HepG2 (cell line): ENCODE measurements at regions not wholly inside any gene's neighbourhood (a gene's known extent, or its start where the extent isn't known, plus 50 kb on each side); places are given as distances from the start of the nearest gene placed in this dataset.

Experiments used
- ATAC-seq: fragments of 200-7000 bp; cut with Tn5 transposase; 3 replicates; pipeline ENCODE4 v1.9.1; 2020; ENCODE audit warnings: mild to moderate bottlenecking, moderate library complexity
- BruUV-seq: library from RNA; stranded (reverse); fragments of 400-500 nt; replicated peaks from 2 replicates; lab custom pipeline; 2021; lab: Mats Ljungman, UMichigan
- CTCF ChIA-PET: fragments of 300-600 bp; formaldehyde crosslinking; extraction: SDS; loops from one replicate; lab custom pipeline; 2021; ENCODE audit warnings: low total read pairs, inconsistent platforms, low intra/inter-chr PET ratio; lab: Yijun Ruan, JAX
- POLR2A ChIA-PET: fragments of 350-600 bp; sonication (Branson Sonifier 250); formaldehyde crosslinking; loops from one replicate; lab custom pipeline; 2020; ENCODE audit warnings: antibody characterized with exemption, inconsistent platforms; lab: Yijun Ruan, JAX
- DNase-seq: peaks from one replicate; pipeline ENCODE4 v3.0.0-alpha.2; 2015; ENCODE audit warnings: low spot score
- FAIRE-seq: peaks from 3 replicates; lab custom pipeline; 2011; peaks lifted over from hg19 to GRCh38; lab: Jason Lieb, UNC
- H2AFZ ChIP-seq: one replicate; pipeline ENCODE4 v1.6.1; 2011; ENCODE audit warnings: low read length, inconsistent platforms
- H3K27ac ChIP-seq: fragments of 300-600 bp; 3 replicates; pipeline ENCODE4 v1.8.0; 2011; ENCODE audit warnings: mixed run types, mild to moderate bottlenecking, mixed read lengths, low read length, inconsistent platforms; ENCODE audit not compliant: insufficient read depth; ENCODE audit errors: extremely low read length
- H3K27me3 ChIP-seq, 2 experiments: fragments of 200-600 bp in 1 of 2; 2 replicates in 1 of 2; 3 replicates in 1 of 2; pipeline versions ENCODE4 v1.6.0 to v1.8.0; 2011; ENCODE audit warnings: low read length in 2 of 2, mild to moderate bottlenecking in 2 of 2, moderate library complexity in 2 of 2, inconsistent platforms in 1 of 2; ENCODE audit not compliant: insufficient read depth in 2 of 2, control insufficient read depth in 1 of 2
- H3K36me3 ChIP-seq, 2 experiments: fragments of 200-600 bp in 1 of 2; replicated peaks in 1 of 2; 2 replicates in 1 of 2; 3 replicates in 1 of 2; pipeline versions ENCODE4 v1.5.1 to v1.8.0; 2011; ENCODE audit warnings: low read length in 2 of 2, inconsistent platforms in 1 of 2; ENCODE audit not compliant: insufficient read depth in 2 of 2, control insufficient read depth in 1 of 2
- H3K4me1 ChIP-seq: 2 replicates; pipeline ENCODE4 v1.5.1; 2012; ENCODE audit warnings: low read length, inconsistent platforms; ENCODE audit not compliant: insufficient read depth
- H3K4me2 ChIP-seq: 2 replicates; pipeline ENCODE4 v1.6.0; 2011; ENCODE audit warnings: low read depth, low read length, inconsistent platforms
- H3K4me3 ChIP-seq, 3 experiments: fragments of 200-600 bp in 1 of 3; sonication (generic), shearing (Covaris generic) in 1 of 3; replicated peaks in 1 of 3; 2 replicates each; pipeline ENCODE4 v1.5.1; 2011 to 2016; ENCODE audit warnings: low read length in 3 of 3, inconsistent platforms in 2 of 3, low read depth in 2 of 3, mild to moderate bottlenecking in 2 of 3, control low read depth in 1 of 3, mixed read lengths in 1 of 3; ENCODE audit not compliant: insufficient read depth in 1 of 3
- H3K79me2 ChIP-seq: one replicate; pipeline ENCODE4 v1.6.1; 2011; ENCODE audit warnings: low read length, inconsistent platforms; ENCODE audit not compliant: insufficient read depth
- H3K9ac ChIP-seq: 2 replicates; pipeline ENCODE4 v1.6.0; 2011; ENCODE audit warnings: mild to moderate bottlenecking, low read depth, low read length, inconsistent platforms; ENCODE audit not compliant: insufficient read depth
- H3K9me3 ChIP-seq: 2 replicates; pipeline ENCODE4 v1.5.1; 2012; ENCODE audit warnings: mild to moderate bottlenecking, low read length
- H4K20me1 ChIP-seq: 2 replicates; pipeline ENCODE4 v1.6.0; 2011; ENCODE audit warnings: inconsistent platforms, mild to moderate bottlenecking, low read length, moderate library complexity; ENCODE audit not compliant: insufficient read depth
- ARNT ChIP-seq: fragments of 450-650 bp; IDR thresholded peaks from 2 replicates; pipeline ENCODE4 v1.6.1; 2017
- DNMT1 ChIP-seq: sonication (generic); formaldehyde crosslinking; IDR thresholded peaks from 2 replicates; pipeline ENCODE4 v1.5.1; 2020; ENCODE audit warnings: mild to moderate bottlenecking, missing genetic modification reagents
- EED ChIP-seq: sonication (generic); formaldehyde crosslinking; IDR thresholded peaks from 2 replicates; pipeline ENCODE4 v1.5.0; 2020; ENCODE audit warnings: mild to moderate bottlenecking, missing genetic modification reagents
- IKZF4 ChIP-seq: sonication (generic); formaldehyde crosslinking; IDR thresholded peaks from 2 replicates; pipeline ENCODE4 v1.5.1; 2020; ENCODE audit warnings: borderline replicate concordance, mild to moderate bottlenecking, low read depth, missing genetic modification reagents; ENCODE audit errors: not compliant biosample characterization
- KMT2A ChIP-seq: sonication (generic); formaldehyde crosslinking; IDR thresholded peaks from 2 replicates; pipeline ENCODE4 v1.4.0; 2020; ENCODE audit warnings: missing genetic modification reagents
- MIER3 ChIP-seq: IDR thresholded peaks from 2 replicates; pipeline ENCODE4 v1.6.1; 2016; ENCODE audit warnings: missing compliant biosample characterization, borderline replicate concordance
- NPAS2 ChIP-seq: sonication (generic); formaldehyde crosslinking; IDR thresholded peaks from 2 replicates; pipeline ENCODE4 v1.8.0; 2022; ENCODE audit warnings: mild to moderate bottlenecking, missing genetic modification reagents, borderline replicate concordance
- REL ChIP-seq: sonication (generic); formaldehyde crosslinking; conservative IDR thresholded peaks from 2 replicates; pipeline ENCODE4 v1.8.0; 2022; ENCODE audit warnings: mild to moderate bottlenecking, missing genetic modification reagents, moderate library complexity
- REXO4 ChIP-seq: sonication (generic); formaldehyde crosslinking; IDR thresholded peaks from 2 replicates; pipeline ENCODE4 v1.8.0; 2022; ENCODE audit warnings: missing genetic modification reagents, mild to moderate bottlenecking, borderline replicate concordance
- ZNF3 ChIP-seq: IDR thresholded peaks from 2 replicates; pipeline ENCODE4 v1.7.0; 2017; ENCODE audit warnings: inconsistent platforms
- ZNF33A ChIP-seq: sonication (generic); formaldehyde crosslinking; IDR thresholded peaks from 2 replicates; pipeline ENCODE4 v1.5.1; 2020; ENCODE audit warnings: missing genetic modification reagents, mild to moderate bottlenecking, moderate library complexity, borderline replicate concordance
- ZNF367 ChIP-seq: sonication (generic); formaldehyde crosslinking; IDR thresholded peaks from 2 replicates; pipeline ENCODE4 v1.4.0; 2020; ENCODE audit warnings: missing genetic modification reagents, borderline replicate concordance
- ZNF619 ChIP-seq: sonication (generic); formaldehyde crosslinking; IDR thresholded peaks from 2 replicates; pipeline ENCODE4 v1.4.0; 2020; ENCODE audit warnings: mild to moderate bottlenecking, missing genetic modification reagents
- ZSCAN21 ChIP-seq: sonication (generic); formaldehyde crosslinking; IDR thresholded peaks from 2 replicates; pipeline ENCODE4 v1.8.0; 2022; ENCODE audit warnings: mild to moderate bottlenecking, missing genetic modification reagents, moderate library complexity, borderline replicate concordance
- WGBS: methylation state at CpG from one replicate; pipeline ENCODE4 v1.1.6; 2017; ENCODE audit warnings: low lambda C conversion rate; 5-methylcytosine and 5-hydroxymethylcytosine counted together
- in situ Hi-C: cut with HindIII; loops from 2 replicates; pipeline ENCODE4 v1.10.0; 2017; ENCODE audit warnings: low pct_unique_long_range_greater_than_20kb; ENCODE audit not compliant: extremely low pct_ligation_motif_present
- intact Hi-C: fragments of 100-400 bp; cut with micrococcal nuclease; formaldehyde crosslinking; loops from one replicate; pipeline ENCODE4 v1.10.0; 2022; ENCODE audit not compliant: unreplicated experiment
- TF ChIP-seq, protein P1 (sequence below): sonication (generic); formaldehyde crosslinking; IDR thresholded peaks from 2 replicates; pipeline ENCODE4 v1.4.0; 2020; ENCODE audit warnings: mild to moderate bottlenecking, missing genetic modification reagents
- TF ChIP-seq, protein P2 (sequence below): sonication (generic); formaldehyde crosslinking; conservative IDR thresholded peaks from 2 replicates; pipeline ENCODE4 v1.4.0; 2020; ENCODE audit warnings: missing genetic modification reagents
- TF ChIP-seq, protein P3 (sequence below): sonication (generic); formaldehyde crosslinking; IDR thresholded peaks from 2 replicates; pipeline ENCODE4 v1.5.0; 2020; ENCODE audit warnings: mild to moderate bottlenecking, missing genetic modification reagents
- TF ChIP-seq, protein P4 (sequence below): IDR thresholded peaks from 2 replicates; pipeline ENCODE4 v1.6.1; 2016

DNA sequence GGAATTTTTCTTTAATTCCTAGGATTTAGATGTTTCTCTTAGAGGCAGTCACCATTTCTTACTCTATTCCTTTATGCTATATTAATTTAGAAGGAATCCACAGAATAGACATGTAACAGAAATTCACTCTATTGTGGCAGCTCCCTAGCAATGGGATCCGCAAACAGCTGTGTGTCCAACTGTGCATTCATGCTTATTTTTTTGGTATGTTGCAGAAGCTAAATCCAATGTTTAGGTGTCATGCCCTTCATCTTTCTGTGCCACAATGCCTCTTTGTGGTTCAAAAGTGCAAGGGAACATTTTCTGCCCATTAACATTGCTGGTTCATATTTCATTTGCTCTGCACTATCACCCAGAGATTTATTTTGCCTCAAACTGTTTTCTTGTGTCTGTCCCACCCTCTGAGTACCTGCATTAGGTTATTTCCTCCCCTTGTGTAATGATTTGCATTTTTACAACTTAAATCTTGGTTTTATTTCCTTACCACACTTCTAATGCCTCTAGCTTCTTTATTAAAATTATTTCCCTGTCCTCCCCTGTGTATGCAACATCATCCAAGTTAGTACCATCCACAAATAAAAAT lies 816.5 kb downstream of the EFNA5 start (continued):
- TF ChIP-seq, protein P1, sequence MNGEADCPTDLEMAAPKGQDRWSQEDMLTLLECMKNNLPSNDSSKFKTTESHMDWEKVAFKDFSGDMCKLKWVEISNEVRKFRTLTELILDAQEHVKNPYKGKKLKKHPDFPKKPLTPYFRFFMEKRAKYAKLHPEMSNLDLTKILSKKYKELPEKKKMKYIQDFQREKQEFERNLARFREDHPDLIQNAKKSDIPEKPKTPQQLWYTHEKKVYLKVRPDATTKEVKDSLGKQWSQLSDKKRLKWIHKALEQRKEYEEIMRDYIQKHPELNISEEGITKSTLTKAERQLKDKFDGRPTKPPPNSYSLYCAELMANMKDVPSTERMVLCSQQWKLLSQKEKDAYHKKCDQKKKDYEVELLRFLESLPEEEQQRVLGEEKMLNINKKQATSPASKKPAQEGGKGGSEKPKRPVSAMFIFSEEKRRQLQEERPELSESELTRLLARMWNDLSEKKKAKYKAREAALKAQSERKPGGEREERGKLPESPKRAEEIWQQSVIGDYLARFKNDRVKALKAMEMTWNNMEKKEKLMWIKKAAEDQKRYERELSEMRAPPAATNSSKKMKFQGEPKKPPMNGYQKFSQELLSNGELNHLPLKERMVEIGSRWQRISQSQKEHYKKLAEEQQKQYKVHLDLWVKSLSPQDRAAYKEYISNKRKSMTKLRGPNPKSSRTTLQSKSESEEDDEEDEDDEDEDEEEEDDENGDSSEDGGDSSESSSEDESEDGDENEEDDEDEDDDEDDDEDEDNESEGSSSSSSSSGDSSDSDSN (CRISPR knock-in tag): no peak
- TF ChIP-seq MIER3 (CRISPR knock-in tag) (no peak), ZSCAN21 (CRISPR knock-in tag) (no peak), EED (CRISPR knock-in tag) (no peak), ZNF619 (no peak), IKZF4 (no peak), ZNF33A (no peak), NPAS2 (CRISPR knock-in tag) (no peak)
- TF ChIP-seq, protein P2, sequence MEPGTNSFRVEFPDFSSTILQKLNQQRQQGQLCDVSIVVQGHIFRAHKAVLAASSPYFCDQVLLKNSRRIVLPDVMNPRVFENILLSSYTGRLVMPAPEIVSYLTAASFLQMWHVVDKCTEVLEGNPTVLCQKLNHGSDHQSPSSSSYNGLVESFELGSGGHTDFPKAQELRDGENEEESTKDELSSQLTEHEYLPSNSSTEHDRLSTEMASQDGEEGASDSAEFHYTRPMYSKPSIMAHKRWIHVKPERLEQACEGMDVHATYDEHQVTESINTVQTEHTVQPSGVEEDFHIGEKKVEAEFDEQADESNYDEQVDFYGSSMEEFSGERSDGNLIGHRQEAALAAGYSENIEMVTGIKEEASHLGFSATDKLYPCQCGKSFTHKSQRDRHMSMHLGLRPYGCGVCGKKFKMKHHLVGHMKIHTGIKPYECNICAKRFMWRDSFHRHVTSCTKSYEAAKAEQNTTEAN (CRISPR knock-in tag): no peak

DNA sequence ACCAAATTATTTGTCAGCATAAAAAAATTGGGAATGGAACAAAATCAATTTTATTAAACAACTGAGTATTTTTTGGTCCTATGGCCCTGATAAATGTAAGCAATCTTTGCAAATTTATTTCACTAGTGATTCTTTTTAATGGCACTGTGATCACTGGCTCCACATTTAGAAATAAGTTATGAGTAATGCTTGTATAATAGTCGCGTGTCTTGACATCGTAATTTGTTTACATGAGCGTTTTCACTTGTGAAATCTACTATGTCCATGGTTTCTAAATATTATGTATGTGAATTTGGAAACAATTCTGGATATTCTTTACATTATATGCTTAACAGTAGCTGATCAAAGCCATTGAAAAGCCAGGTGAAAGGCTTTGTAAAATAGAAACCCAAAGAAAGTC lies 817.5 kb downstream of the EFNA5 start:
- no TSS peak for BruUV-seq
- H3K4me3 ChIP-seq: no peak overlapping the region
- no peak overlapping the region for H2AFZ ChIP-seq
- no peak overlapping the region for H3K4me2 ChIP-seq
- in situ Hi-C loops (no loop called here), intact Hi-C loops (no loop called here)
- CTCF ChIA-PET: no interaction called here
- H3K27me3 ChIP-seq: no peaks in the 10 kb centered on the region
- H3K4me1 ChIP-seq: no peaks in the 10 kb centered on the region
- no peak for DNase-seq
- H3K9ac ChIP-seq: no peak overlapping the region
- FAIRE-seq: no peak
- H3K9me3 ChIP-seq: no peaks in the 10 kb centered on the region
- H3K79me2 ChIP-seq: no peaks in the 10 kb centered on the region
- H4K20me1 ChIP-seq: no peaks in the 10 kb centered on the region
- POLR2A ChIA-PET: no interaction called here
- no peak for ATAC-seq
- WGBS: 19% methylated on average over 4 of the region's 4 CpGs
- no peak overlapping the region for H3K27ac ChIP-seq
- no peaks in the 10 kb centered on the region for H3K36me3 ChIP-seq
- no peak for TF ChIP-seq ARNT
- TF ChIP-seq ZNF367 (CRISPR knock-in tag): no peak
- no peak for TF ChIP-seq REL
- no peak for TF ChIP-seq REXO4 (CRISPR knock-in tag)
- TF ChIP-seq, protein P3, sequence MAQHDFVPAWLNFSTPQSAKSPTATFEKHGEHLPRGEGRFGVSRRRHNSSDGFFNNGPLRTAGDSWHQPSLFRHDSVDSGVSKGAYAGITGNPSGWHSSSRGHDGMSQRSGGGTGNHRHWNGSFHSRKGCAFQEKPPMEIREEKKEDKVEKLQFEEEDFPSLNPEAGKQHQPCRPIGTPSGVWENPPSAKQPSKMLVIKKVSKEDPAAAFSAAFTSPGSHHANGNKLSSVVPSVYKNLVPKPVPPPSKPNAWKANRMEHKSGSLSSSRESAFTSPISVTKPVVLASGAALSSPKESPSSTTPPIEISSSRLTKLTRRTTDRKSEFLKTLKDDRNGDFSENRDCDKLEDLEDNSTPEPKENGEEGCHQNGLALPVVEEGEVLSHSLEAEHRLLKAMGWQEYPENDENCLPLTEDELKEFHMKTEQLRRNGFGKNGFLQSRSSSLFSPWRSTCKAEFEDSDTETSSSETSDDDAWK (CRISPR knock-in tag): no peak
- TF ChIP-seq, protein P4, sequence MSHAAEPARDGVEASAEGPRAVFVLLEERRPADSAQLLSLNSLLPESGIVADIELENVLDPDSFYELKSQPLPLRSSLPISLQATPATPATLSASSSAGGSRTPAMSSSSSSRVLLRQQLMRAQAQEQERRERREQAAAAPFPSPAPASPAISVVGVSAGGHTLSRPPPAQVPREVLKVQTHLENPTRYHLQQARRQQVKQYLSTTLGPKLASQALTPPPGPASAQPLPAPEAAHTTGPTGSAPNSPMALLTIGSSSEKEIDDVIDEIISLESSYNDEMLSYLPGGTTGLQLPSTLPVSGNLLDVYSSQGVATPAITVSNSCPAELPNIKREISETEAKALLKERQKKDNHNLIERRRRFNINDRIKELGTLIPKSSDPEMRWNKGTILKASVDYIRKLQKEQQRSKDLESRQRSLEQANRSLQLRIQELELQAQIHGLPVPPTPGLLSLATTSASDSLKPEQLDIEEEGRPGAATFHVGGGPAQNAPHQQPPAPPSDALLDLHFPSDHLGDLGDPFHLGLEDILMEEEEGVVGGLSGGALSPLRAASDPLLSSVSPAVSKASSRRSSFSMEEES: no peak
- TF ChIP-seq KMT2A (CRISPR knock-in tag): no peak
- no peak for TF ChIP-seq DNMT1 (CRISPR knock-in tag)
- TF ChIP-seq ZNF3 (CRISPR knock-in tag): no peak
